Fibroblast of gingiva (primary cell): ENCODE measurements at regions not wholly inside any gene's neighbourhood (a gene's known extent, or its start where the extent isn't known, plus 50 kb on each side); places are given as distances from the start of the nearest gene placed in this dataset.

Experiments
- DNase-seq: peaks from one replicate; pipeline ENCODE4 v3.0.0-alpha.2; 2011; ENCODE audit warnings: low read depth

GRCh38 chr17:79218825-79219200 is 144.2 kb downstream of the ENGASE start:
- no peak for DNase-seq

- DNase-seq = no peak
These were observed 143.7 kb downstream of the ENGASE start for GRCh38 chr17:79218175-79218824.

- DNase-seq = no peak
These were observed 143.0 kb downstream of the ENGASE start for GRCh38 chr17:79217473-79218135.

- no peak for DNase-seq
These were observed 142.2 kb downstream of the ENGASE start for GRCh38 chr17:79216826-79217225.

DNA sequence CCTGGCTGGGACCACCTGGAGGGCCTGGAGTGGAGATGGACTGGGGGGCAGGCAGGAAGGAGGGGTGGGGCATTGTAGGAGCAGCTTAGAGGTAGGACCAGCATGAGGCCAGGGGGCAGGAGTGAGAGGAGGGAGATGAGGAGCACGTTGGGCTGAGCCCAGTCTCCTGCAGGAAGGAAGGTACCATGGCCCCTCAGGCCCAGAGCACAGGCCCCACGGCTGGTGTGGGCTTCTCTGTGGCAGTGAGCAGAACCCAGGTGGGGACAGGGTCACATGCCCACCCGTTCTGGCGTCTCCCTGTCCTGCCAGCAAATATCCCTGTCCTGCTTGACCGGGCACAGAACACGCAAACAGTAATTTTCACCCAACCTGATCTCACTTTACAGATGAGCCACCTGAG is 141.8 kb downstream of the ENGASE start:
- DNase-seq = no peak

DNA sequence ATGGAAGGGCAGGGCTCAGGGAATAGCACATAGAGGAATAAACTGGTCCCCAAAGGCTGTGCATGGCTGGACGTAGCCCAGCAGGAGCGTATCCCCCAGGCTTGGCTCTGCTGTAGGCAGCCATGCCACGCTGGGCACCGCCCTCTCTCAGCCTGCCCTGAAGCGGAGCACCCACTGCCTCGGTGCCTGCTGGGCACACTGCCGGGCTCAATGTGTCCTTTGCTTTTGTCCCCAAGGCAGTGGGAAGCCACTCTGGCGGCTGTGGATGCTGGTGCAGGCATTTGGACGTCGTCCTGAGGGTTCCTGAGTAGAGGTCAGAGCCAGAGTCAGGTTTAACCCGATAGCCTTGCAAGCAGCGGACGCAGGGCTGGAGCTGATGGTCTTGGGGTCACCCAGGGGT is 141.0 kb downstream of the ENGASE start:
- no peak for DNase-seq

DNA sequence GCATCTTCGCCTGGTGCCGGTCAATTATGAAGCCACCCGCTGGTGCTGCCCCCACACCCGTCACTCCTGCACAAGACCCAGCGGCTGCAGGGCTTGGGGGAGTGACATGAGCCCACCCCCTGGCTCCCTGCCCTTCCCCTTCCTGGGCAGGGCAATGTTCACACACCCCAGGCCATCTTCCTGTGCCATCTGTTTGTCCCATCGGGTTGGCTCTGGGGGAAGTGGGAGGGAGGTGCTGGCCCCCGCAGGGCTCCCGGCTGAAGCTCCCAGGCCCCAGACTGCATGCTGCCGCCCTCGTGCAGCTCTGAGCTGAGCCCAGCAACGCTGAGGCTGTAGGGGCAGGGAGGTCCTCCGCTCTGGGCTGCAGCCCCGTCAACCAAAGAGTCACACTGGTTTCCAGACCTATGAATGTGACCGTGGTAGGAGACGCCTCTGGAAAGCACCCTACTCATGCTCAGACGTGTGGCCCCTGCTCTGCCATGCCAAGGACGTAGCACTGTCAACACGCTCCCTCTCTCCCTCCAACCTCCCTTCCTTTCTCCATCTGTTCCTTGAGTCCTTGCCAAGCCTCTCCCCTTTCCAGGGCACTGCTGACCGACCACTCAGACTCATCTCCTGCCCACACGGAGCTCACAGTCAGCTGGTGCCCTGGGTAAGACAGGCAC is 140.4 kb downstream of the ENGASE start:
- no peak for DNase-seq

DNA sequence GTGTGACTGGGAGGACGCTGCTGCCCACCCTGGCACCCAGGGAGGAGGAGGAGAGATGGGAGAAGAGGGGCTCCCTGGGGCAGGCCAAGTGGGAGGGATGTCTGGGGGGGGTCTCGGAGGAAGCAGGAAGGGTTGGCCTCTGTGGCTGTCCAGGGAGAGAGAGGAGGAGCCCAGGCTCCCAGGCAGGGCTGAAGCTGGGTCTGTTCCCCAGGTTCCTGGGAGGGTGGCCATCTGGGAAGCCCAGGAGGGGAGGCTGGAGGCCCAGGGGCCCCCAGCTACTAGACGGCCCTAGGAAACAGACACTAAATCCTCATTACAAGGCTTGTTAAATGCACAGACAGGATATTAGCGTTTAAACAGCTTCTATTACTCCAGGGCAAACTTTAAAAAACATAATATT is 139.8 kb downstream of the ENGASE start:
- DNase-seq = no peak

- no peak for DNase-seq
These were observed 138.7 kb downstream of the ENGASE start for GRCh38 chr17:79213305-79213704.

DNA sequence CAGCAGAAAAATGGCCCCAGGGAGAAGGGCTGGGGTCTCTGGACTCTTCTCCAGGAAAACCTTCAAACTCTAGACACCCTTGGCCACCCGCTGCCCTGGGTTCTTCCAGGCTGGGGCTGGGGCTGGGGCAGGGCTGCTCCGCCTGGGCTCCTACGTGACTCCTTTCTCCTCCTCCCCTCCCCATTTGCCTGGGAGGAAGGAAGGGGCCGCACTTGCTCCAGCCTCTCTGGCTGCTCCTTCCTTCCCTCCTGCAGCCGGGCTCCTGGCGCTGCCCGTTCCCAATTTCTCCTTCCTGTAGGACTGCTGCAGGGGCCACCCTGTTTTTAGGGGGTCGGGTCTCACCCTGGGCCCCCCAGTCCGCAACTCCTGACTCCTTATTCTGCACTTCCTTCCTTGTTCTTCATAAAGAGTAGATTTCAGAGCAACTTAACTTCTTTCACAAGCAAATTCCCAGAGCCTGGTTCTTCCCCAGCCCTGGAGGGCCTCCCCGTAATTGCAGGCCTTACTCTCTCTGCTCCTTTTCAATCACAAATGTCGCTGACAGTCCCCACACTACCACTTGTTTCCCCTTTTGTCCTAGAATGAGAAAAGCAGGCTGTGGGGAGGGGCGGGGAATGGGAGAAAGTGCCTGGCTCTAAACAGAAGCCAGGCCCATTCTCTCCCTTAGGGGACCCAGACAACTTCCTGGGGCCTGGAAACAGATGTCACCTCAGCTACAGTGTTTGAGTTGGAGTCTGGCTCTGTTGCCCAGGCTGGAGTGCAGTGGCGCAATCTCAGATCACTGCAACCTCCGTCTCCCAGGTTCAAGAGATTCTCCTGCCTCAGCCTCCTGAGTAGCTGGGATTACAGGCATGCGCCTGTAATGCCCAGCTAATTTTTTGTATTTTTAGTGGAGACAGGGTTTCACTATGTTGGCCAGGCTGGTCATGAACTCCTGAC is 137.8 kb downstream of the ENGASE start:
- no peak for DNase-seq

DNA sequence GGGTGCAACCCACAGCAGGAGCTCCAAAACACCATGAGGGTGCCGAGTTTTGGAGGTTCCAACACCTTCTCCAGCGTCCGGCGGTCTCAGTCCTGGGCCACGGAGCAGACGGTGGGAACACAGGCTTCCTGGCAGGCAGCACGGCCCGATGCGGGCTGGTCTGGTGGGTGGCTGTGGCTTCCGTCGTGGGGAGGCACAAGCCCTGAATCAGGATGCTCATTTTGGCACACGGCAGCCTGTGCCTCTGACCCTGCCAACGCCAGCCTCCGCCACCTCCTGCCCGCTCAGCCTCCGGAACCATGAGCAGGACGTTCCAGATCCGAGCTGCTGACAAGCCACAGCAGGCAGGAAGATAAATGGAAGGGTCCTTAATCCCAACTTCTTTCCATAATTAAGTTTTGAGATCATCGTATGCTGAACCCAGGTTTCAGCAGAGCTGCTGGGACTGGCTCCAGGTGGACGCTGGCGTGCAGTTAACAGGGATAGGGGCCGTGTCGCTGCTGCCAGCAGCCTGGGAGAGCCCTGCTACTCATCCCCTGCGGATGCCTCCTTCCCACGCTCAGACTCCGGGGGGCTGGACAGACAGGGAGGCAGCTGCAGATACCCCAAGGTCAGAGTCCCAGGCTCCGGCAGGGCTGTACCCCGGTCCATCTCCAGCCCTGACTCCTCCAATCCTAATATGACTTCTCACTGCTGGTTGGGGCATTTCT is 136.6 kb downstream of the ENGASE start:
- DNase-seq = no peak

GRCh38 chr17:79210638-79211037 is 136.0 kb downstream of the ENGASE start:
- DNase-seq = no peak

DNA sequence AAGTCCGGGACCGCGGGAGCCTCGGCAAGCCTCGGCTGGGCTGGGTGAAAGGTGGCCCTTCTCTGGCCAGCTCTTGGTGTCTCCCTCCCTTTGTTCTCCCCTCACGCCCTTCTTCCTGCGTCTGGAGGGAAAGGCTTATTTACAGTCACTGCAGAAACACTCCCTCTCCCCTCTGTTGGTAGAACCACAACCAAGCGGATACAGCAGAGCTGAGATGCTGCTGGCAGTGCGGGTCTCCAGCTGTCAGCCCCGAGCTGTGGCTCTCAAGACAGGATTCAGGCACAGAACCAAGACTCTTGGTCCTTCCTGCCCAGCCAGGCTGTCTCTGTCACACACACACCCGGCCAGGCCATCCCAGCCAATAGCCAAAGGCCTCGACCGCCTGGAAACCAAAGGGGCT is 133.3 kb downstream of the ENGASE start:
- DNase-seq = no peak

GRCh38 chr17:79205688-79206205 is 131.1 kb downstream of the ENGASE start:
- DNase-seq = no peak

GRCh38 chr17:79204261-79204660 is 129.6 kb downstream of the ENGASE start:
- DNase-seq = no peak

DNA sequence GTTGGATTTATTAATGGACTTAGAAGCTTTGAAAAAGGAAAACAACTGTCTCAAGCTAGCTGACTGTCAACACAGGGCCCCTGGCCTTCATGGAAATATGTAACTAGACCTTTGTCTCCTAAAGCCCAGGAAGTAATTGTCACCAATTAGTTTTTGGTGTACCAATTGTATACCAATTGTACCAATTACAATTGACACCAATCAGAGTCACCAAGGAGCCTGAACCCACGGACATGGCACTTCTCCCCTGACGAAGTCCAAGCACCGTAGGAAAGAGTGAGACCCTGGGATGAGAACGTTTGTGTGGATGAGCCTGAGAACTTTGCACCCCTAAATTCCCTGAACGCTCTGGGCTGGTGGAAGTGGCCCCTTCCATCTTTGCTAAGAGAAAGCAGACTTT is 129.0 kb downstream of the ENGASE start:
- no peak for DNase-seq

GRCh38 chr17:79203016-79203415 is 128.4 kb downstream of the ENGASE start:
- DNase-seq = no peak

DNA sequence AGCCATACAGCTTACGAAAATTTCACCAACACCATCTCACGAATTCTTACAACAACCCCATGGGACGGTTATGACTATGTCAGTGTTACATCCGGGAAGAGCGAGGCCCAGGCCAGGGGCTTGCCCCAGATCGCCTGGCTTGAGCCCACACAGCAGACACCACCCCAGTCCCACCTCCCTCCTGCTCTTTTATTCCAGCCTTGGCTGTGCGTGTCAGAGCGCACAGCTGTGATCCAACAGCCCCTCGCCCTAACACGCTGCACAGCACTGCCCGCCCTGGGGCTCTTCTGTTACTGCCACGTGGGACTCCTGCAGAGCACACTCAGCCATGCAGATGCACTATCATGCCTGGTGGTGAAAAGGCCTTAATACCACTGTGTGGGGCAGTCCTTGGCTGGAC is 127.9 kb downstream of the ENGASE start:
- no peak for DNase-seq

- DNase-seq = no peak
These were observed 127.1 kb downstream of the ENGASE start for GRCh38 chr17:79201536-79202227.

DNA sequence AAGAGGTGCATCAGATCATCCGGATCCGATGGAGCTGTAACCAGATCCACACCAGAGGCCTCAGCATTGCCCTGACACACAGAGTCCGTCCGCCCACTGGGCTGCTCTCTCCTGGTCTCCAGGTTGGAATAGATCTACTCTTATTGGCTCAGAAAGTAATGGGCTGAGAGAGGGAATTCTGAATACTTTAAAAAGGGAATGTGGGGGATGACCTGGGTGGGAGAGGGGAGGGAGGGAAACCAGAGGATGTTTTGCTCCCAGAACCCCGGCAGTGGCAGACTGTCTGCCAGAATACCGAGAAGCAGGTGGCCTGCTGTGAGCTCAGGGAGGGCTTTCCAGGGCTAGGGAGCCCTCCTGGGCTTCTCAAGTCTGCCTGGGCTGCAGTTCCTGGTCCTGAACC is 126.5 kb downstream of the ENGASE start:
- DNase-seq = no peak

- DNase-seq = no peak
These were observed 122.3 kb downstream of the ENGASE start for GRCh38 chr17:79196913-79197312.
